Epithelial cell of proximal tubule (primary cell): ENCODE measurements at regions not wholly inside any gene's neighbourhood (a gene's known extent, or its start where the extent isn't known, plus 50 kb on each side); places are given as distances from the start of the nearest gene placed in this dataset.

Experiments
- DNase-seq: peaks from one replicate; pipeline ENCODE4 v3.0.0-alpha.2; 2011; ENCODE audit warnings: low read depth
- H3K4me3 ChIP-seq: 2 replicates; pipeline ENCODE4 v1.5.1; 2011; ENCODE audit warnings: low read depth, mild to moderate bottlenecking, low read length
- CTCF ChIP-seq: conservative IDR thresholded peaks from 2 replicates; pipeline ENCODE4 v1.5.1; 2012; ENCODE audit warnings: low read depth, mild to moderate bottlenecking, low read length

- no peak for TF ChIP-seq CTCF
- no peak overlapping the region for H3K4me3 ChIP-seq
- DNase-seq = no peak
These were observed 171.7 kb downstream of the TLR4 start for GRCh38 chr9:117875886-117876285.

GRCh38 chr9:117882171-117882570, 178.0 kb downstream of the TLR4 start:
- DNase-seq = no peak
- no peak for TF ChIP-seq CTCF
- no peak overlapping the region for H3K4me3 ChIP-seq

GRCh38 chr9:117886616-117887015, 182.4 kb downstream of the TLR4 start:
- no peak for DNase-seq
- TF ChIP-seq CTCF = no peak
- H3K4me3 ChIP-seq = no peak overlapping the region

- TF ChIP-seq CTCF = no peak
- no peak for DNase-seq
These were observed 183.2 kb downstream of the TLR4 start for GRCh38 chr9:117887383-117887782.

GRCh38 chr9:117887941-117888340, 183.7 kb downstream of the TLR4 start:
- H3K4me3 ChIP-seq = no peak overlapping the region
- no peak for TF ChIP-seq CTCF
- DNase-seq = no peak

More at GRCh38 chr9:117887383-117887782, 183.2 kb downstream of the TLR4 start:
- H3K4me3 ChIP-seq = no peak overlapping the region

- no peak for TF ChIP-seq CTCF
- no peak for DNase-seq
- H3K4me3 ChIP-seq = no peak overlapping the region
These were observed 199.2 kb downstream of the TLR4 start for GRCh38 chr9:117903453-117903852.

- no peak for DNase-seq
- TF ChIP-seq CTCF = no peak
- H3K4me3 ChIP-seq = no peak overlapping the region
These were observed 202.6 kb downstream of the TLR4 start for GRCh38 chr9:117906763-117907162.
